ENCODE measurements at regions not wholly inside any gene's neighbourhood (a gene's known extent, or its start where the extent isn't known, plus 50 kb on each side); places are given as distances from the start of the nearest gene placed in this dataset.
"Not testable (repeated sequence)": the region's sequence is repeated elsewhere in the genome, so short reads cannot be mapped to it uniquely, and the experiment has no call there.

DNA sequence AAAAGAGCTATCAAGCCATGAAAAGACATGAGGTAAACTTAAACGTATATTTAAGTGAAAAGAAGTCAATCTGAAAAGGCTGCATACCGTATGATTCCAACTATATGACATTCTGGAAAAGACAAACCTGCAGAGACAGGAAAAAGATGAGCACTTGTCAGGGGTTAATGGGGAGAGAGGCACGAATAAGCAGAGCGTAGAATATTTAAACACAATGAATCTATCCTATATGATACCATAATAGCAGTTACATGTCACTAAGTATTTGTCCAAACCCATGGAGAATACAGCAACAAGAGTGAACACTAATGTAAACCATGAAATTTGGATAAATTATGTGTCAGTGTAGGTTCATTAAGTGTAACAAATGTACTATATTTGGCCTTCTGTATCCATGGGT is 560.3 kb upstream of the ANO3 start:
- DNase-seq, result no peak

- DNase-seq, result no peak
Measured at GRCh38 chr11:25775603-25776002, 556.3 kb upstream of the ANO3 start.

GRCh38 chr11:25776238-25776637 is 555.7 kb upstream of the ANO3 start:
- no peak for DNase-seq

GRCh38 chr11:25777343-25777742 is 554.6 kb upstream of the ANO3 start:
- DNase-seq, result no peak

- DNase-seq, result no peak
Measured at GRCh38 chr11:25779033-25779432, 552.9 kb upstream of the ANO3 start.

GRCh38 chr11:25787416-25787815 is 544.5 kb upstream of the ANO3 start:
- no peak for DNase-seq

- no peak for DNase-seq
Measured at GRCh38 chr11:25790396-25790795, 541.5 kb upstream of the ANO3 start.

GRCh38 chr11:25793637-25794036 is 538.3 kb upstream of the ANO3 start:
- no peak for DNase-seq

GRCh38 chr11:25794804-25795203 is 537.1 kb upstream of the ANO3 start:
- DNase-seq, result no peak

GRCh38 chr11:25816411-25816810 is 515.5 kb upstream of the ANO3 start:
- no peak for DNase-seq

- DNase-seq, result no peak
Measured at GRCh38 chr11:25824688-25825087, 507.2 kb upstream of the ANO3 start.

GRCh38 chr11:25831485-25831884 is 500.4 kb upstream of the ANO3 start:
- not testable (repeated sequence) for DNase-seq

DNA sequence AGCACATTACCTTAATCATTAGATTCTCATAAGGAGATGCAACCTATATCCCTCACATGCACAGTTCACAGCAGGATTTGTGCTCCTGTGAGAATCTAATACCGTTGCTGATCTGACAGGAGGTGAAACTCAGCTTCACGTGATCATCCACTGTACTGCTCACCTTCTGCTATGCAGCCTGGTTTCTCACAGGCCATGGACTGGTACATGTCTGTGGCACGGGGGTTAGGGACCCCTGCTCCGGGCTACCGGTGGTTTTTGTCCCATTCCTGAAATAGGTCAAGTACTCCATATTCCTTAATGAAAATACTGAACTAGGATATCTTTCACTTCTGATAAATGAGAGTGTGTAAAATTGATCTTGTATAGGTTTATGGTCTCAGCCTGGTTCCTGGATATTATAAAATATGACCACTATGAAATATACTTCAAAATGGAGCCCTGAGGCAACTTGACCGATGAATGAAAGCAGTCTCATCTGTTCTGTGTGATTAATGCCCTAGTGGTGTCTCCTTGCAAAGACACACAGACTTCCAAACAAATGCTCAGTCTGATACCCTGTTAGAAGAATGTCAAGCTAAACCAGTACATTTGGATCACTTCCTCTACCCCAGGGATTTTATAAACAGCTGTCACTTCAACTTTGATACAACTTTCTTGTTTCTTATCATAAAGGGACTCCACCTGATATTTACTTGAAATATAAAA is 492.9 kb upstream of the ANO3 start:
- DNase-seq, result no peak

DNA sequence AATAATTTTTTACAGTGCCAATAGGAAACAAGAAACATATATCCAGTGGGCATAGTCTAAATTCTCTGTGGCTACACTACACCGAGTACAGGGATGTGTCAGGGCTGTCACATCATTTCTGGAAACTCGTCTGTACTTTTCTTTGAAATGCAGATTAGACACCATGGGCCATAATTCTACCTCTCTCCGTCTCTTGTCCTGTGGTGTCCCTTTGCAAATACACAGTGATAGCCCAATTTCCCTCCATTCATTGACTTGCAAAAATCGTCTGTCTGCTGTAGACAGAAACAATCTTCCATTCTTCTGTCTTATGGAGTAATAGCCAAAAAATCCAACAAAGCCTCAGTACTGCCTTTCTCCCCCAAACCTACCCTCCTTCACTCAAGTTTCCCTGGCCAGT is 487.1 kb upstream of the ANO3 start:
- no peak for DNase-seq

DNA sequence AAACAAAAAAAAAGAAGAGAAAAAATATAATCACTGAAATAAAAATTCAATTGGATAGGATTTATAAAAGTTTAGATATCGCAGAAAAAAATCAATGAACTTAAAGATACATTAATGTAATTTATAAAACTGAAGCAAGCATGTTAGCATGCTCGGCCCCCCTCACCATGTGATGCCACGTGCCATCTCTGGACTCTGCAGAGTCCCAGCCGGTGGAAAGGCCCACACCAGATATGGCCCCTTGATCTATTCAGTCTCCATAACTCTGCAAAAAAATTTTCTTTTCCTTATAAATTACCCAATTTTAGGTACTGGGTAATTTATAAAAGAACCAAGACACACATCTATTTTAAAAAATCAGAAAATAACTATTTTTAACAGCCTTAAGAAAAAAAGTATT is 476.0 kb upstream of the ANO3 start:
- no peak for DNase-seq

DNA sequence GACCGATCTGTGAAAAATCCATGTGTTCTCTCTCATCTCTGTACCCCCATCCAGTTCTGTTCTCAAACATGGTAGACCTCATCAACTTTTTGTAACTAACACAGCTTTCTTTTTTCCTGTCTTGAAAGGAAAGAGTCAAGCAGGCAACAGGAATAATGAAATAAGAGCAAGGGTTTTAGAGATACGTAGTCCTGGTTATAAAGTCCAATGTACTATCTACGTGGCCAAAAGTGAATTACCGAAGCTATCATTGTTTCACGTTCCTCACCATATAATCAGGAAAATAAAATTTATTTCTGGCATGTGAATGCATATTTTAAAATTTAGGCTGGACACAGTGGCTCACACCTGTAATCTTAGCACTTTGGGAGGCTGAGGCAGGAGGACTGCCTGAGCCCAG is 472.2 kb upstream of the ANO3 start:
- no peak for DNase-seq

- DNase-seq, result no peak
Measured at GRCh38 chr11:25860677-25861450, 471.1 kb upstream of the ANO3 start.

- DNase-seq, result no peak
Measured at GRCh38 chr11:25862159-25862558, 469.8 kb upstream of the ANO3 start.

- DNase-seq, result no peak
Measured at GRCh38 chr11:25863986-25864385, 467.9 kb upstream of the ANO3 start.

- no peak for DNase-seq
Measured at GRCh38 chr11:25876456-25876965, 455.4 kb upstream of the ANO3 start.

DNA sequence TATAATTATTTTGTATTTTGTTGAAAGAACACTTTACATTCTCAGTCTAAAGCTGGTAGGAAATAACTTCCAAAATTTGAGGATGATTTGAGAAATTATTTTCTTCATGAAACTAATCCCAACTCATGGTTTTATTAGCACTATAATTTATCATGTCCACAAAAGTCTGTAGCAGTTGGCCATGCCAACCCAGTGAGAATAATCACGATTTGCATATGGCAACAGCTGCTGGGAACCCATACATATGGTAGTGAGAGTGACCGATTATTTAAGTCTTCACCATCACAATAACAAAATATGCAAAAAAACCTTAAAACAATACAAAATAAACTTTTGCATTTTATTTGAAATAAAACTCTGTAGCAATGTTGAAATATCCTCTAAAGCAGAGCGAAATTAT is 445.9 kb upstream of the ANO3 start:
- no peak for DNase-seq

- DNase-seq, result no peak
Measured at GRCh38 chr11:25890626-25891260, 441.2 kb upstream of the ANO3 start.

DNA sequence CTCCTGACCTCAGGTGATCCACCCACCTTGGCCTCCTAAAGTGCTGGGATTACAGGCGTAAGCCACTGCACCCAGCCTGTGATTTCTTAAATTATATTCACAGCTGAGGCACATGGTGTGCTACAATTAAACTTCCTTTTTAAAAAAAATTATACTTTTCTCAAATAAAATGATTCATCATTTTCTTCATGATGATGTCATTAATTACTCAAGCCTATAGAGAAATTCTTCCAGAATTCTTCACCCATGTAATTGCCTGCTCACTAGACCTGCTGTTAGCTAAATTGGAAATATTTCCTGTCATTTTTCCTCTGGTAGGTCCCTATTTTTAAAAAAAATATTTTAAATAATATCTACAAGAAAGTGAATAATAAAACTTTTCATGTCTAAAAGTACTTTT is 440.0 kb upstream of the ANO3 start:
- DNase-seq, result no peak

DNA sequence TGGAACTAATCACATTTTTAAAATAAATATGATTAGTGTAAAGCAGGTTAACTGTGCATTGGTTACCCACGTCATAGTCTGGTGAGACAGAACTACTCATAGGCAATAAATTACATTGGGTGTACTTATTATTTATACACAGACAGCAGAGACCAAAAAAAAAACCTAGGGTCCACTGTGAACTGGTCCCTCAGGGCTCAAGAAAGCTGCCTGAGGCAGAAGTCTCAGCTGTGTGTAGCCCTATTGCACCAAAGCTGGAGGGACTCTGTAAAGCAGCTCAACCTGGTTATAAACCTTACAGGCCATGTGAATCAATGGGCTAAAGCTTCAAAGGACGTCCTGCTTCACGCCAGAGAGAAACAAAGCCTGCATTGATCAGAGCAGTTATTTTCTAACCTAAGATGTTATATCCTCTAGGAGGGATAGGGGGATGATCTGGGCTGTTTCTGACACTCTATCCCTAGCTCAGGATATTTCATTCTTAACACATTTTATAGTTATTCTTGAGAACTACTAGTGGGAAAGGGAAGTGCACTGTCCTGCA is 432.2 kb upstream of the ANO3 start:
- no peak for DNase-seq

Measured in central memory CD4-positive, alpha-beta T cell (primary cell).